ENCODE measurements at regions not wholly inside any gene's neighbourhood (a gene's known extent, or its start where the extent isn't known, plus 50 kb on each side); places are given as distances from the start of the nearest gene placed in this dataset.
"Not testable (repeated sequence)": the region's sequence is repeated elsewhere in the genome, so short reads cannot be mapped to it uniquely, and the experiment has no call there.

DNA sequence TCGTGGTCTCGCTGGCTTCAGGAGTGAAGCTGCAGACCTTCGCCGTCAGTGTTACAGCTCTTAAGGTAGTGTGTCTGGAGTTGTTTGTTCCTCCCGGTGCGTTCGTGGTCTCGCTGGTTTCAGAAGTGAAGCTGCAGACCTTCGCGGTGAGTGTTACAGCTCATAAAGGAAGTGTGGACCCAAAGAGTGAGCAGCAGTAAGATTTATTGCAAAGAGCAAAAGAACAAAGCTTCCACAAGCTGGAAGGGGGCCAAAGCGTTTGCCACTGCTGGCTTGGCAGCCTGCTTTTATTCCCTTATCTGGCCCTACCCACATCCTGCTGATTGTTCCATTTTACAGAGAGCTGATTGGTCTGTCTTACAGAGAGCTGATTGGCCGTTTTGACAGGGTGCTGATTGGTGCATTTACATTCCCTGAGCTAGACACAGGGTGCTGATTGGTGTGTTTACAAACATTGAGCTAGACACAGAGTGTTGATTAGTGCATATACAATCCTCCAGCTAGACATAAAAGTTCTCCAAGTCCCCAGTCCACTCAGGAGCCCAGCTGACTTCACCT is 1256.0 kb downstream of the STIM2 start:
- TF ChIP-seq, protein P1, sequence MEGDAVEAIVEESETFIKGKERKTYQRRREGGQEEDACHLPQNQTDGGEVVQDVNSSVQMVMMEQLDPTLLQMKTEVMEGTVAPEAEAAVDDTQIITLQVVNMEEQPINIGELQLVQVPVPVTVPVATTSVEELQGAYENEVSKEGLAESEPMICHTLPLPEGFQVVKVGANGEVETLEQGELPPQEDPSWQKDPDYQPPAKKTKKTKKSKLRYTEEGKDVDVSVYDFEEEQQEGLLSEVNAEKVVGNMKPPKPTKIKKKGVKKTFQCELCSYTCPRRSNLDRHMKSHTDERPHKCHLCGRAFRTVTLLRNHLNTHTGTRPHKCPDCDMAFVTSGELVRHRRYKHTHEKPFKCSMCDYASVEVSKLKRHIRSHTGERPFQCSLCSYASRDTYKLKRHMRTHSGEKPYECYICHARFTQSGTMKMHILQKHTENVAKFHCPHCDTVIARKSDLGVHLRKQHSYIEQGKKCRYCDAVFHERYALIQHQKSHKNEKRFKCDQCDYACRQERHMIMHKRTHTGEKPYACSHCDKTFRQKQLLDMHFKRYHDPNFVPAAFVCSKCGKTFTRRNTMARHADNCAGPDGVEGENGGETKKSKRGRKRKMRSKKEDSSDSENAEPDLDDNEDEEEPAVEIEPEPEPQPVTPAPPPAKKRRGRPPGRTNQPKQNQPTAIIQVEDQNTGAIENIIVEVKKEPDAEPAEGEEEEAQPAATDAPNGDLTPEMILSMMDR (IDR thresholded peaks at IDR 0.05) = not testable (repeated sequence)
- not testable (repeated sequence) for TF ChIP-seq POLR2A (IDR thresholded peaks at IDR 0.05)

All from body of pancreas (tissue), 4 donors.